ENCODE measurements at regions not wholly inside any gene's neighbourhood (a gene's known extent, or its start where the extent isn't known, plus 50 kb on each side); places are given as distances from the start of the nearest gene placed in this dataset.

- no peak for DNase-seq (ENCODE audit: low spot score in 2 of 2, unreplicated experiment in 2 of 2)
- Mint-ChIP-seq H3K4me1 (peaks cover 21% of the 10 kb centered on the region), H3K4me3 (no peak overlapping the region), H3K9me3 (no peaks in the 10 kb centered on the region), H3K27me3 (ENCODE audit: low read depth) (no peaks in the 10 kb centered on the region), H3K27ac (no peak overlapping the region), H3K36me3 (no peaks in the 10 kb centered on the region)
- no peak for TF ChIP-seq CTCF (IDR thresholded peaks at IDR 0.05; ENCODE audit: unreplicated experiment)
These were observed 84.4 kb downstream of the ADRB2 start for GRCh38 chr5:148910686-148911361.

GRCh38 chr5:148911386-148911785 is 85.0 kb downstream of the ADRB2 start:
- TF ChIP-seq CTCF (IDR thresholded peaks at IDR 0.05; ENCODE audit: unreplicated experiment) = no peak
- H3K4me1 Mint-ChIP-seq = peaks cover 21% of the 10 kb centered on the region

GRCh38 chr5:148912146-148912545 is 85.7 kb downstream of the ADRB2 start:
- Mint-ChIP-seq H3K27me3 (ENCODE audit: low read depth) (no peaks in the 10 kb centered on the region), H3K4me1 (peaks cover 21% of the 10 kb centered on the region), H3K4me3 (no peak overlapping the region)

More at GRCh38 chr5:148911386-148911785, 85.0 kb downstream of the ADRB2 start:
- DNase-seq (ENCODE audit: low spot score in 2 of 2, unreplicated experiment in 2 of 2) = no peak
- no peak overlapping the region for H3K4me3 Mint-ChIP-seq
- H3K27ac Mint-ChIP-seq = no peak overlapping the region
- H3K9me3 Mint-ChIP-seq = no peaks in the 10 kb centered on the region
- no peaks in the 10 kb centered on the region for H3K27me3 Mint-ChIP-seq (ENCODE audit: low read depth)
- no peaks in the 10 kb centered on the region for H3K36me3 Mint-ChIP-seq

GRCh38 chr5:148912714-148913398 is 86.4 kb downstream of the ADRB2 start:
- peaks cover 21% of the 10 kb centered on the region for H3K4me1 Mint-ChIP-seq
- H3K27me3 Mint-ChIP-seq (ENCODE audit: low read depth) = no peaks in the 10 kb centered on the region
- H3K9me3 Mint-ChIP-seq = no peaks in the 10 kb centered on the region
- H3K27ac Mint-ChIP-seq = peak overlapping the region; percentile 91
- peak in 1 of 2 experiments; percentile 42 for DNase-seq (ENCODE audit: low spot score in 2 of 2, unreplicated experiment in 2 of 2)
- no peaks in the 10 kb centered on the region for H3K36me3 Mint-ChIP-seq
- no peak for TF ChIP-seq CTCF (IDR thresholded peaks at IDR 0.05; ENCODE audit: unreplicated experiment)
- H3K4me3 Mint-ChIP-seq = no peak overlapping the region

More at GRCh38 chr5:148912146-148912545, 85.7 kb downstream of the ADRB2 start:
- no peak for DNase-seq (ENCODE audit: low spot score in 2 of 2, unreplicated experiment in 2 of 2)
- no peak overlapping the region for H3K27ac Mint-ChIP-seq
- TF ChIP-seq CTCF (IDR thresholded peaks at IDR 0.05; ENCODE audit: unreplicated experiment) = no peak
- no peaks in the 10 kb centered on the region for H3K36me3 Mint-ChIP-seq
- H3K9me3 Mint-ChIP-seq = no peaks in the 10 kb centered on the region

- H3K9me3 Mint-ChIP-seq = no peaks in the 10 kb centered on the region
- H3K27me3 Mint-ChIP-seq (ENCODE audit: low read depth) = no peaks in the 10 kb centered on the region
- H3K27ac Mint-ChIP-seq = peak overlapping the region; percentile 91
- no peak overlapping the region for H3K4me3 Mint-ChIP-seq
- no peak for DNase-seq (ENCODE audit: low spot score in 2 of 2, unreplicated experiment in 2 of 2)
- no peaks in the 10 kb centered on the region for H3K36me3 Mint-ChIP-seq
- TF ChIP-seq CTCF (IDR thresholded peaks at IDR 0.05; ENCODE audit: unreplicated experiment) = no peak
- peaks cover 21% of the 10 kb centered on the region for H3K4me1 Mint-ChIP-seq
These were observed 87.1 kb downstream of the ADRB2 start for GRCh38 chr5:148913493-148913892.
